Mesendoderm (in vitro differentiated cells): ENCODE measurements at regions not wholly inside any gene's neighbourhood (a gene's known extent, or its start where the extent isn't known, plus 50 kb on each side); places are given as distances from the start of the nearest gene placed in this dataset.
"Not testable (repeated sequence)": the region's sequence is repeated elsewhere in the genome, so short reads cannot be mapped to it uniquely, and the experiment has no call there.

Experiments
- DNase-seq: peaks from one replicate; pipeline ENCODE4 v3.0.0; 2013
- H2AK5ac ChIP-seq: 2 replicates; pipeline ENCODE4 v1.6.1; 2013; ENCODE audit warnings: low read length, inconsistent platforms
- H2BK120ac ChIP-seq: 2 replicates; pipeline ENCODE4 v1.6.1; 2013; ENCODE audit warnings: low read depth, mild to moderate bottlenecking, low read length, moderate library complexity, mixed read lengths
- H2BK15ac ChIP-seq: replicated peaks from 2 replicates; pipeline ENCODE4 v1.6.1; 2013; ENCODE audit warnings: low read depth, mild to moderate bottlenecking, moderate library complexity
- H2BK5ac ChIP-seq: 2 replicates; pipeline ENCODE4 v1.6.1; 2013; ENCODE audit warnings: low read length, inconsistent platforms
- H3K18ac ChIP-seq: 2 replicates; pipeline ENCODE4 v1.6.1; 2013; ENCODE audit warnings: mild to moderate bottlenecking, low read length, mixed read lengths
- H3K23ac ChIP-seq: one replicate; pipeline ENCODE4 v1.6.1; 2013; ENCODE audit warnings: low read length
- H3K27ac ChIP-seq: 2 replicates; pipeline ENCODE4 v1.5.1; 2013; ENCODE audit warnings: low read depth, mild to moderate bottlenecking, inconsistent platforms, low read length, moderate library complexity
- H3K27me3 ChIP-seq: 2 replicates; pipeline ENCODE4 v1.6.1; 2013; ENCODE audit warnings: low read length, control low read depth, mild to moderate bottlenecking, inconsistent platforms; ENCODE audit not compliant: insufficient read depth, poor library complexity
- H3K36me3 ChIP-seq: 2 replicates; pipeline ENCODE4 v1.6.1; 2013; ENCODE audit warnings: low read length, inconsistent platforms; ENCODE audit not compliant: control insufficient read depth, insufficient read depth
- H3K4ac ChIP-seq: one replicate; pipeline ENCODE4 v1.6.1; 2013; ENCODE audit warnings: low read depth, mild to moderate bottlenecking, low read length, moderate library complexity
- H3K4me1 ChIP-seq: 2 replicates; pipeline ENCODE4 v1.6.1; 2013; ENCODE audit warnings: low read depth, low read length, inconsistent platforms; ENCODE audit not compliant: control insufficient read depth
- H3K4me2 ChIP-seq: 2 replicates; pipeline ENCODE4 v1.6.1; 2013; ENCODE audit warnings: low read length
- H3K4me3 ChIP-seq: 2 replicates; pipeline ENCODE4 v1.5.1; 2013; ENCODE audit warnings: mild to moderate bottlenecking, low read length
- H3K56ac ChIP-seq: one replicate; pipeline ENCODE4 v1.6.1; 2013; ENCODE audit warnings: low read length
- H3K79me1 ChIP-seq: 2 replicates; pipeline ENCODE4 v1.6.1; 2013; ENCODE audit warnings: low read length, inconsistent platforms
- H3K79me2 ChIP-seq: 2 replicates; pipeline ENCODE4 v1.6.1; 2013; ENCODE audit warnings: mild to moderate bottlenecking, low read length; ENCODE audit not compliant: control insufficient read depth, insufficient read depth
- H3K9ac ChIP-seq: 2 replicates; pipeline ENCODE4 v1.6.1; 2013; ENCODE audit warnings: low read length, inconsistent platforms
- H4K5ac ChIP-seq: one replicate; pipeline ENCODE4 v1.6.1; 2013; ENCODE audit warnings: low read length
- H4K8ac ChIP-seq: one replicate; pipeline ENCODE4 v1.6.1; 2013; ENCODE audit warnings: low read depth, mild to moderate bottlenecking, control low read depth, low read length, moderate library complexity
- WGBS: extraction: QIAGEN DNeasy Blood & Tissue Kit; methylation state at CpG from one replicate; pipeline ENCODE4 v1.1.7; 2013; ENCODE audit warnings: low lambda C conversion rate, missing lambda C conversion rate; ENCODE audit not compliant: insufficient coverage; ENCODE audit errors: extremely low coverage; 5-methylcytosine and 5-hydroxymethylcytosine counted together

DNA sequence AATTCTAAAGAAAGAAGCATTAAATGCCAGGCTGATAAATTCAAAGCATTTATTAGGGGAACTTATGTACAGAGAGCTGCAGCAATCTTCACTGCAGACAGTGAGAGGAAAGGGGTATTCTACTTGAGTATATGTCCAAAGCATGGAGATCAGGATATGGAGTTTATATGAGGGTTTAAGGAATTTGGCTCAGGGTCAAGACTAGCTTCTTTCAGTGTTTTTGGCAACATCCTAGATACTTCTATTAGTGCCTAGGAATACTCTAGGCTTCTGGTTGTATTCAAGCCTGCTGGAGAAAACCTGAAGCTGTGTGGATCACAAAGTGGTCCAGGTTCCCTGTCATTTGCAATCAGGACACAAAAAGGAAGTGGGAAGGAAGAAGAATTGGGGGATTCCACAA, 194.6 kb downstream of the CETN3 start:
- H4K5ac ChIP-seq: no peak overlapping the region
- H2BK5ac ChIP-seq: no peak overlapping the region
- no peak overlapping the region for H3K23ac ChIP-seq
- H3K4me3 ChIP-seq: no peak overlapping the region
- DNase-seq: no peak
- peak overlapping the region; percentile 56 for H4K8ac ChIP-seq
- H2BK15ac ChIP-seq: no peak overlapping the region
- no peaks in the 10 kb centered on the region for H3K36me3 ChIP-seq
- no peaks in the 10 kb centered on the region for H3K79me1 ChIP-seq
- no peaks in the 10 kb centered on the region for H3K4me1 ChIP-seq
- H3K79me2 ChIP-seq: no peaks in the 10 kb centered on the region
- H3K4me2 ChIP-seq: no peak overlapping the region
- no peak overlapping the region for H3K18ac ChIP-seq
- no peak overlapping the region for H2AK5ac ChIP-seq
- no peak overlapping the region for H3K4ac ChIP-seq
- H2BK120ac ChIP-seq: no peak overlapping the region
- no peaks in the 10 kb centered on the region for H3K27me3 ChIP-seq
- H3K56ac ChIP-seq: no peak overlapping the region
- no peak overlapping the region for H3K27ac ChIP-seq
- no peak overlapping the region for H3K9ac ChIP-seq

DNA sequence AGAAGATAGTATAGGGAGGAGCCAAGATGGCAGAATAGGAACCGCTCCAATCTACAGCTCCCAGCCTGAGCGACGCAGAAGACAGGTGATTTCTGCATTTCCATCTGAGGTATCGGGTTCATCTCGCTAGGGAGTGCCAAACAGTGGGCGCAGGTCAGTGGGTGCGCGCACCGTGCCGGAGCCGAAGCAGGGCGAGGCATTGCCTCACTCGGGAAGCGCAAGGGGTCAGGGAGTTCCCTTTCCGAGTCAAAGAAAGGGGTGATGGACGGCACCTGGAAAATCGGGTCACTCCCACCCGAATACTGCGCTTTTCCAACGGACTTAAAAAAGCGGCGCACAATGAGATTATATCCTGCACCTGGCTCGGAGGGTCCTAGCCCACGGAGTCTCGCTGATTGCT, 201.2 kb downstream of the CETN3 start:
- H2BK15ac ChIP-seq, H3K79me2 ChIP-seq, DNase-seq, H3K9ac ChIP-seq, H2BK5ac ChIP-seq, H3K4ac ChIP-seq, H3K27me3 ChIP-seq, H3K4me3 ChIP-seq, H3K36me3 ChIP-seq, H4K8ac ChIP-seq, H2AK5ac ChIP-seq, H3K23ac ChIP-seq, H3K79me1 ChIP-seq, H3K4me2 ChIP-seq, H4K5ac ChIP-seq, H3K18ac ChIP-seq, H3K4me1 ChIP-seq, H2BK120ac ChIP-seq, H3K27ac ChIP-seq: not testable (repeated sequence)
- H3K56ac ChIP-seq: peak overlapping the region; percentile 37
- WGBS: no CpG with 5 or more reads among the region's 25 CpGs

DNA sequence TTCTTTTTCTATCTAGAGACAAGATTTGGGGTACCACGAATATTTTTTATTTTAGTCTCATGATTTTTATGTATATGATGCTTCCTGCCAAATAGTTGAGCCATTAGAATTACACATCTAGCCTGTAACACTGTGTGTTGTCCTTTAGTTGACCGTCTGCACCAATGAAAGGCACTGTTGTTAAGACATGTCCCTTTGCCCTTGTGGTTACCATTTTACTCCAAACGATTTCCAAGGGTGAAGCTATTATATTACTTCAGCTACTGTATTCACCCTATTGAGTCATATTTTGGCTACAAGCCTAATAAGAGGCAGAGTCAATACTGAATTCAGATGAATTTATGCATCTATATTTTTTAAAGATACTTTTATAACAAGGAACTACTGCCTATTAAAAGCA, 207.6 kb downstream of the CETN3 start:
- no peak overlapping the region for H3K4me2 ChIP-seq
- no peak overlapping the region for H4K5ac ChIP-seq
- H2BK15ac ChIP-seq: no peak overlapping the region
- H3K23ac ChIP-seq: no peak overlapping the region
- no peak overlapping the region for H3K4ac ChIP-seq
- DNase-seq: no peak
- H2BK5ac ChIP-seq: no peak overlapping the region
- no peaks in the 10 kb centered on the region for H3K4me1 ChIP-seq
- no CpG with 5 or more reads among the region's 3 CpGs for WGBS
- no peak overlapping the region for H3K56ac ChIP-seq
- H3K79me2 ChIP-seq: no peaks in the 10 kb centered on the region
- H3K18ac ChIP-seq: no peak overlapping the region
- H3K36me3 ChIP-seq: no peaks in the 10 kb centered on the region
- no peak overlapping the region for H3K9ac ChIP-seq
- H3K27me3 ChIP-seq: no peaks in the 10 kb centered on the region
- no peak overlapping the region for H4K8ac ChIP-seq
- no peaks in the 10 kb centered on the region for H3K79me1 ChIP-seq
- no peak overlapping the region for H3K4me3 ChIP-seq
- H2AK5ac ChIP-seq: no peak overlapping the region
- H3K27ac ChIP-seq: no peak overlapping the region
- H2BK120ac ChIP-seq: no peak overlapping the region

DNA sequence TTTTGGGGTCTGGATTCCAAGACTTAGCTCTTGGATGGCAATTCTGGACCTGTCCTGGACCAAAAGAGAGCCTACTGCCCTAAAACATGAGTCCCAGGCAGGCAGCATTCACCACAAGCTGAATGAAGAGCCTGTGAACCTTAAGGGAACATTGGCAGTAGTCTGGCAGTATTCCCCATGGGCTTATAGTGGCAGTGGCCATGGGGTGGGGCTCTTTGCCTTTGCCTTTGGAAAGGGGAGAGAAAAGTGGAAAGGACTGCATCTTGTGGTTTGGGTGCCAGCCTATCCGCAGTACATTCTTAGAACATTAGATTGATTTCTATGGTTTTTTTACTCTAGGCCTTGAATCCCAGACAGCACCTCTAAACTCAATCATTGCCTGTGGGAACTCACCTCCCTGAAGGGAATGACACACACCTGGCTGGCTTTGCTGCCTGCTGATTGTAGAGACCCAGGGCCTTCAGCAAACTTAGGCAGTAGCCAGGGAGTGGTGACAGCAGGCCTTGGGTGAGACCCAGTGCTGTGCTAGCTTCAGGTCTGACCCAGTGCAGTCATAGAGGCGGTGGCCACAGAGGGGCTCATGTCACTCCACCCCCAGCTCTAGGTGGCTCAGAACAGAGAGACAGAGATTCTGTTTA, 216.3 kb downstream of the CETN3 start:
- Histone ChIP-seq H3K79me2 (no peaks in the 10 kb centered on the region), H2BK5ac (no peak overlapping the region), H4K8ac (no peak overlapping the region), H3K56ac (no peak overlapping the region), H3K27ac (no peak overlapping the region), H2BK15ac (no peak overlapping the region), H3K4me3 (no peak overlapping the region), H3K79me1 (no peaks in the 10 kb centered on the region), H3K4me2 (no peak overlapping the region), H3K4ac (no peak overlapping the region), H3K18ac (no peak overlapping the region), H2BK120ac (no peak overlapping the region), H2AK5ac (no peak overlapping the region), H3K9ac (no peak overlapping the region), H3K4me1 (no peaks in the 10 kb centered on the region), H3K23ac (no peak overlapping the region), H3K27me3 (no peaks in the 10 kb centered on the region), H4K5ac (no peak overlapping the region), H3K36me3 (no peaks in the 10 kb centered on the region)
- no CpG with 5 or more reads among the region's 2 CpGs for WGBS
- DNase-seq: peak; percentile 16

DNA sequence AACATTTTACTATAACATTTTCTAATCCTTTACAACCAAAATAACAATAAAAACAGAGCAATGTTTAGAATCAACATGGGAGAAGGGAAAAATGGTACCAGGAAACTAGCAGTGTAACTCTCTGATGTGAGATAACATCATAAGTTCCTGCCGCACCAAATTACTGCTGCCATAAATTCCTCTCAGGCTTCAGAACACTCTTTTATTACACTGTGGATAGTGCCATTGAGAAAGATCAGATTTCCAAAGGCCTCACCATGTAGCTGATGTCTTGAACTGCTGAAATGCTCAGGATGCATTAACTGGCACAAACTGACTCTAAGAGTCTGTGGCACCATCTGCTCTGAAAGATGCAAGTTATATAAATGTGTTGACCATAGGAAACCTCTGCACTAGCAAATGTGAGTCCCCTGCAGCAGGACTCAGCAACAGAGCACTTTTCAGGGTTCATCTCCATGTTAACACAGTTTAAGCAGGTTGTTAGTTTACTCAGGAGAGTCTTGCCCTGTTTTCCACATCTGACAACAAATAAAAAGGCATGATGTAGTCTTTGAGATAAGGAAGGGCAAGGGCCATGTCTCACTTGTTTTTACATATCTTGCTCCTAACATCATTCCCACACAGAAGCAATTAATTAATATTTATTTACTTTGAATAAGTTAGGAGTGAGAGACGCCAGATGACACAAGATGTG, 218.1 kb downstream of the CETN3 start:
- H3K4me2 ChIP-seq: no peak overlapping the region
- H2AK5ac ChIP-seq: no peak overlapping the region

More for the DNA sequence above, 218.1 kb downstream of the CETN3 start:
- H3K9ac ChIP-seq: no peak overlapping the region
- H3K56ac ChIP-seq: no peak overlapping the region
- no peak overlapping the region for H4K8ac ChIP-seq
- no peak overlapping the region for H3K4ac ChIP-seq
- no peak overlapping the region for H2BK15ac ChIP-seq
- no CpG with 5 or more reads among the region's 2 CpGs for WGBS
- no peak overlapping the region for H3K18ac ChIP-seq
- H3K79me1 ChIP-seq: no peaks in the 10 kb centered on the region
- H3K4me1 ChIP-seq: no peaks in the 10 kb centered on the region
- H2BK120ac ChIP-seq: no peak overlapping the region
- DNase-seq: no peak
- no peaks in the 10 kb centered on the region for H3K79me2 ChIP-seq
- no peak overlapping the region for H3K23ac ChIP-seq
- H3K36me3 ChIP-seq: no peaks in the 10 kb centered on the region
- H4K5ac ChIP-seq: no peak overlapping the region
- no peak overlapping the region for H2BK5ac ChIP-seq
- H3K4me3 ChIP-seq: no peak overlapping the region
- no peak overlapping the region for H3K27ac ChIP-seq
- no peaks in the 10 kb centered on the region for H3K27me3 ChIP-seq
